HepG2 (cell line): ENCODE measurements at regions not wholly inside any gene's neighbourhood (a gene's known extent, or its start where the extent isn't known, plus 50 kb on each side); places are given as distances from the start of the nearest gene placed in this dataset.

Source experiments
- JUNB ChIP-seq: sonication (generic); formaldehyde crosslinking; IDR thresholded peaks from 2 replicates; pipeline ENCODE4 v1.8.0; 2022; ENCODE audit warnings: missing genetic modification reagents, mild to moderate bottlenecking, borderline replicate concordance
- LRRFIP1 ChIP-seq: sonication (generic); formaldehyde crosslinking; conservative IDR thresholded peaks from 2 replicates; pipeline ENCODE4 v1.4.0; 2020; ENCODE audit warnings: missing genetic modification reagents
- NFKB2 ChIP-seq: sonication (generic); formaldehyde crosslinking; IDR thresholded peaks from 2 replicates; pipeline ENCODE4 v1.4.0; 2020; ENCODE audit warnings: missing genetic modification reagents, borderline replicate concordance
- SP4 ChIP-seq: sonication (generic); formaldehyde crosslinking; IDR thresholded peaks from 2 replicates; pipeline ENCODE4 v1.8.1; 2023; ENCODE audit warnings: mild to moderate bottlenecking, missing genetic modification reagents
- STAG1 ChIP-seq: sonication (generic); formaldehyde crosslinking; IDR thresholded peaks from 2 replicates; pipeline ENCODE4 v1.4.0; 2020; ENCODE audit warnings: missing genetic modification reagents
- ZFP36 ChIP-seq: fragments of 150-350 bp; IDR thresholded peaks from 2 replicates; pipeline ENCODE4 v1.6.1; 2018; ENCODE audit warnings: borderline replicate concordance, low read length, low read depth; ENCODE audit not compliant: partially characterized antibody
- ZNF343 ChIP-seq: sonication (generic); formaldehyde crosslinking; IDR thresholded peaks from 2 replicates; pipeline ENCODE4 v1.4.0; 2020; ENCODE audit warnings: mild to moderate bottlenecking, missing genetic modification reagents
- ZNF782 ChIP-seq: sonication (generic); formaldehyde crosslinking; IDR thresholded peaks from 2 replicates; pipeline ENCODE4 v1.4.0; 2020; ENCODE audit warnings: missing genetic modification reagents, mild to moderate bottlenecking, borderline replicate concordance
- TF ChIP-seq, protein P1 (sequence below): sonication (generic); formaldehyde crosslinking; conservative IDR thresholded peaks from 2 replicates; pipeline ENCODE4 v1.8.0; 2022; ENCODE audit warnings: low read depth, missing genetic modification reagents
- TF ChIP-seq, protein P2 (sequence below), 2 experiments: sonication (generic) in 1 of 2; formaldehyde crosslinking in 1 of 2; IDR thresholded peaks; 2 replicates each; pipeline versions ENCODE4 v1.5.1 to v1.6.1; 2011 to 2020; ENCODE audit warnings: borderline replicate concordance in 1 of 2, low read depth in 1 of 2, low read length in 1 of 2, mild to moderate bottlenecking in 1 of 2, missing genetic modification reagents in 1 of 2, moderate library complexity in 1 of 2

- TF ChIP-seq, protein P1, sequence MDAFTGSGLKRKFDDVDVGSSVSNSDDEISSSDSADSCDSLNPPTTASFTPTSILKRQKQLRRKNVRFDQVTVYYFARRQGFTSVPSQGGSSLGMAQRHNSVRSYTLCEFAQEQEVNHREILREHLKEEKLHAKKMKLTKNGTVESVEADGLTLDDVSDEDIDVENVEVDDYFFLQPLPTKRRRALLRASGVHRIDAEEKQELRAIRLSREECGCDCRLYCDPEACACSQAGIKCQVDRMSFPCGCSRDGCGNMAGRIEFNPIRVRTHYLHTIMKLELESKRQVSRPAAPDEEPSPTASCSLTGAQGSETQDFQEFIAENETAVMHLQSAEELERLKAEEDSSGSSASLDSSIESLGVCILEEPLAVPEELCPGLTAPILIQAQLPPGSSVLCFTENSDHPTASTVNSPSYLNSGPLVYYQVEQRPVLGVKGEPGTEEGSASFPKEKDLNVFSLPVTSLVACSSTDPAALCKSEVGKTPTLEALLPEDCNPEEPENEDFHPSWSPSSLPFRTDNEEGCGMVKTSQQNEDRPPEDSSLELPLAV = no peak
- TF ChIP-seq NFKB2 (0 out of 2 replicates have a peak, but pooled peaks have one; percentile 88), STAG1 (CRISPR knock-in tag) (peak; percentile 76), ZNF343 (CRISPR knock-in tag) (peak; percentile 63), ZFP36 (peak; percentile 39), LRRFIP1 (CRISPR knock-in tag) (no peak), ZNF782 (peak; percentile 69; the same call in 1 of the 2 replicates), JUNB (CRISPR knock-in tag) (peak; percentile 47; the same call in 1 of the 2 replicates), SP4 (CRISPR knock-in tag) (peak; percentile 41)
- TF ChIP-seq, protein P2, sequence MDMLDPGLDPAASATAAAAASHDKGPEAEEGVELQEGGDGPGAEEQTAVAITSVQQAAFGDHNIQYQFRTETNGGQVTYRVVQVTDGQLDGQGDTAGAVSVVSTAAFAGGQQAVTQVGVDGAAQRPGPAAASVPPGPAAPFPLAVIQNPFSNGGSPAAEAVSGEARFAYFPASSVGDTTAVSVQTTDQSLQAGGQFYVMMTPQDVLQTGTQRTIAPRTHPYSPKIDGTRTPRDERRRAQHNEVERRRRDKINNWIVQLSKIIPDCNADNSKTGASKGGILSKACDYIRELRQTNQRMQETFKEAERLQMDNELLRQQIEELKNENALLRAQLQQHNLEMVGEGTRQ (IDR thresholded peaks at IDR 0.05; ENCODE audit: low read depth, low read length) = 0 out of 2 replicates have a peak, but pooled peaks have one; percentile 14
- TF ChIP-seq, protein P2 (CRISPR knock-in tag; IDR thresholded peaks at IDR 0.05; ENCODE audit: borderline replicate concordance) = 0 out of 2 replicates have a peak, but pooled peaks have one; percentile 15
Measured at GRCh38 chr14:30270200-30271161, 288.5 kb upstream of the G2E3 start (continued).
